K562 (cell line): ENCODE measurements at regions not wholly inside any gene's neighbourhood (a gene's known extent, or its start where the extent isn't known, plus 50 kb on each side); places are given as distances from the start of the nearest gene placed in this dataset.

Experiments used
- ATAC-seq: fragments of 200-7000 bp; cut with Tn5 transposase; 3 replicates; pipeline ENCODE4 v1.9.1; 2020; ENCODE audit warnings: moderate library complexity
- BruUV-seq: library from RNA; stranded (reverse); fragments of 400-500 nt; replicated peaks from 2 replicates; lab custom pipeline; 2021; lab: Mats Ljungman, UMichigan
- CTCF ChIA-PET: fragments of 300-600 bp; formaldehyde crosslinking; extraction: SDS; loops from one replicate; lab custom pipeline; 2021; ENCODE audit warnings: low intra/inter-chr PET ratio; lab: Yijun Ruan, JAX
- POLR2A ChIA-PET: fragments of 300-600, 350-650 bp; sonication (Branson Sonifier 250); formaldehyde crosslinking; extraction: SDS; loops from one replicate; lab custom pipeline; 2021; ENCODE audit warnings: antibody characterized with exemption, inconsistent platforms; lab: Yijun Ruan, JAX
- DNase-seq, 4 experiments: peaks; one replicate each; pipeline versions ENCODE4 v3.0.0 to v3.0.0-alpha.2; 2011 to 2018; ENCODE audit warnings: low spot score in 3 of 4, mixed read lengths in 3 of 4; ENCODE audit errors: extremely low read depth in 1 of 4
- FAIRE-seq: peaks from 2 replicates; lab custom pipeline; 2011; peaks lifted over from hg19 to GRCh38; lab: Jason Lieb, UNC
- H2AFZ ChIP-seq: 2 replicates; pipeline ENCODE4 v1.6.0; 2011; ENCODE audit warnings: low read depth, low read length, control low read depth, inconsistent platforms
- H3K27ac ChIP-seq: fragments of 200-600 bp; 3 replicates; pipeline ENCODE4 v1.8.0; 2011; ENCODE audit warnings: low read depth, mild to moderate bottlenecking, control low read depth, inconsistent platforms, low read length, moderate library complexity, mixed read lengths; ENCODE audit errors: extremely low read depth
- H3K27me3 ChIP-seq, 2 experiments: fragments of 300-600 bp in 1 of 2; 2 replicates in 1 of 2; 3 replicates in 1 of 2; pipeline versions ENCODE4 v1.6.0 to v1.8.0; 2011; ENCODE audit warnings: inconsistent platforms in 2 of 2, low read length in 2 of 2, mild to moderate bottlenecking in 1 of 2, mixed read lengths in 1 of 2, moderate library complexity in 1 of 2; ENCODE audit not compliant: control insufficient read depth in 2 of 2, insufficient read depth in 2 of 2
- H3K36me3 ChIP-seq: fragments of 300-600 bp; 3 replicates; pipeline ENCODE4 v1.8.0; 2011; ENCODE audit warnings: mild to moderate bottlenecking, low read length, inconsistent platforms; ENCODE audit not compliant: control insufficient read depth, insufficient read depth
- H3K4me1 ChIP-seq, 2 experiments: fragments of 200-600 bp in 1 of 2; replicated peaks in 1 of 2; 2 replicates in 1 of 2; 3 replicates in 1 of 2; pipeline versions ENCODE4 v1.5.1 to v1.8.0; 2011; ENCODE audit warnings: inconsistent platforms in 2 of 2, low read length in 2 of 2, mild to moderate bottlenecking in 1 of 2, mixed read lengths in 1 of 2, moderate library complexity in 1 of 2; ENCODE audit not compliant: control insufficient read depth in 2 of 2, insufficient read depth in 2 of 2
- H3K4me2 ChIP-seq: 2 replicates; pipeline ENCODE4 v1.6.1; 2011; ENCODE audit warnings: low read length, control low read depth, inconsistent platforms, mixed read lengths; ENCODE audit not compliant: insufficient read depth
- H3K4me3 ChIP-seq: fragments of 200-600 bp; sonication (generic), shearing (Covaris generic); 2 replicates; pipeline ENCODE4 v1.5.1; 2016; ENCODE audit warnings: control low read depth, inconsistent platforms
- H3K79me2 ChIP-seq: fragments of 200-600 bp; 3 replicates; pipeline ENCODE4 v1.8.0; 2011; ENCODE audit warnings: low read length, inconsistent platforms; ENCODE audit not compliant: control insufficient read depth, insufficient read depth
- H3K9ac ChIP-seq, 2 experiments: 2 replicates each; pipeline versions ENCODE4 v1.6.0 to v1.6.1; 2011; ENCODE audit warnings: low read depth in 2 of 2, low read length in 2 of 2, control low read depth in 1 of 2, inconsistent platforms in 1 of 2, mild to moderate bottlenecking in 1 of 2, mixed read lengths in 1 of 2; ENCODE audit not compliant: insufficient read depth in 1 of 2
- H3K9me1 ChIP-seq: one replicate; pipeline ENCODE4 v1.6.0; 2011; ENCODE audit warnings: inconsistent platforms, mild to moderate bottlenecking, low read length, moderate library complexity; ENCODE audit not compliant: control insufficient read depth, insufficient read depth
- H3K9me3 ChIP-seq: replicated peaks from 2 replicates; pipeline ENCODE4 v1.5.1; 2011; ENCODE audit warnings: low read depth, low read length, inconsistent platforms; ENCODE audit not compliant: control insufficient read depth, insufficient read depth
- H4K20me1 ChIP-seq: replicated peaks from 2 replicates; pipeline ENCODE4 v1.6.1; 2011; ENCODE audit warnings: low read length, inconsistent platforms, mixed read lengths; ENCODE audit not compliant: control insufficient read depth, insufficient read depth
- ADNP ChIP-seq: fragments of 200-800 bp; sonication (Bioruptor generic); IDR thresholded peaks from 2 replicates; pipeline ENCODE4 v1.6.1; 2016; ENCODE audit warnings: missing genetic modification characterization, missing compliant biosample characterization
- ETV6 ChIP-seq, 3 experiments: fragments of 150-350 bp in 1 of 3; sonication (generic) in 1 of 3; formaldehyde crosslinking in 1 of 3; IDR thresholded peaks; 2 replicates each; pipeline versions ENCODE4 v1.6.1 to v1.8.0; 2014 to 2022; ENCODE audit warnings: borderline replicate concordance in 2 of 3, low read depth in 2 of 3, antibody characterized with exemption in 1 of 3, low read length in 1 of 3, mild to moderate bottlenecking in 1 of 3, missing genetic modification reagents in 1 of 3
- FOS ChIP-seq: IDR thresholded peaks from 3 replicates; pipeline ENCODE4 v1.6.1; 2011; ENCODE audit not compliant: insufficient read length; ENCODE audit errors: extremely low read depth
- GTF2E2 ChIP-seq: fragments of 200-800 bp; sonication (Bioruptor generic); IDR thresholded peaks from 2 replicates; pipeline ENCODE4 v1.6.1; 2016; ENCODE audit warnings: missing genetic modification characterization, missing compliant biosample characterization
- NR2C1 ChIP-seq, 2 experiments: fragments of 450-650 bp; IDR thresholded peaks; 2 replicates each; pipeline ENCODE4 v1.6.1; 2017; ENCODE audit warnings: mild to moderate bottlenecking in 2 of 2, antibody characterized with exemption in 1 of 2, inconsistent platforms in 1 of 2, missing compliant biosample characterization in 1 of 2, missing genetic modification characterization in 1 of 2
- PHF8 ChIP-seq: fragments of 200-600 bp; sonication (generic); IDR thresholded peaks from 2 replicates; pipeline ENCODE4 v1.6.1; 2012; ENCODE audit warnings: mixed run types, mild to moderate bottlenecking, inconsistent platforms, low read length, moderate library complexity, borderline replicate concordance
- POU5F1 ChIP-seq: fragments of 150-350 bp; IDR thresholded peaks from 2 replicates; pipeline ENCODE4 v1.6.1; 2014; ENCODE audit warnings: borderline replicate concordance, low read length, low read depth, mild to moderate bottlenecking; ENCODE audit not compliant: partially characterized antibody
- SMAD1 ChIP-seq: fragments of 150-350 bp; IDR thresholded peaks from 2 replicates; pipeline ENCODE4 v1.6.1; 2014; ENCODE audit warnings: low read length, low read depth; ENCODE audit not compliant: partially characterized antibody
- WHSC1 ChIP-seq: IDR thresholded peaks from one replicate; pipeline ENCODE4 v1.6.1; 2012; ENCODE audit warnings: low read length, control low read depth, inconsistent platforms
- ZNF668 ChIP-seq: fragments of 250-450 bp; sonication (Bioruptor Pico); IDR thresholded peaks from 2 replicates; pipeline ENCODE4 v1.8.0; 2022; ENCODE audit warnings: mild to moderate bottlenecking, inconsistent platforms
- WGBS: fragments of 100-300 bp; shearing (Covaris generic); methylation state at CpG from one replicate; pipeline ENCODE4 v1.1.6; 2016; ENCODE audit warnings: low coverage, mixed read lengths; ENCODE audit not compliant: insufficient coverage; ENCODE audit errors: missing lambda C conversion rate; 5-methylcytosine and 5-hydroxymethylcytosine counted together
- in situ Hi-C: fragments of 300-500 bp; cut with MboI; formaldehyde crosslinking; loops from 4 replicates; pipeline ENCODE4 v1.15.0; 2018; ENCODE audit warnings: inconsistent platforms, mixed read lengths
- intact Hi-C: fragments of 100-400 bp; cut with micrococcal nuclease; formaldehyde crosslinking; loops from 2 replicates; pipeline ENCODE4 v1.14.2; 2022
- TF ChIP-seq, protein P1 (sequence below), 2 experiments: fragments of 450-650 bp; IDR thresholded peaks; 2 replicates each; pipeline ENCODE4 v1.6.1; 2016; ENCODE audit warnings: mild to moderate bottlenecking in 2 of 2, borderline replicate concordance in 1 of 2, low read depth in 1 of 2, moderate library complexity in 1 of 2
- TF ChIP-seq, protein P2 (sequence below): fragments of 250-450 bp; sonication (Bioruptor Pico); IDR thresholded peaks from 2 replicates; pipeline ENCODE4 v1.5.0; 2021; ENCODE audit warnings: mild to moderate bottlenecking, borderline replicate concordance

DNA sequence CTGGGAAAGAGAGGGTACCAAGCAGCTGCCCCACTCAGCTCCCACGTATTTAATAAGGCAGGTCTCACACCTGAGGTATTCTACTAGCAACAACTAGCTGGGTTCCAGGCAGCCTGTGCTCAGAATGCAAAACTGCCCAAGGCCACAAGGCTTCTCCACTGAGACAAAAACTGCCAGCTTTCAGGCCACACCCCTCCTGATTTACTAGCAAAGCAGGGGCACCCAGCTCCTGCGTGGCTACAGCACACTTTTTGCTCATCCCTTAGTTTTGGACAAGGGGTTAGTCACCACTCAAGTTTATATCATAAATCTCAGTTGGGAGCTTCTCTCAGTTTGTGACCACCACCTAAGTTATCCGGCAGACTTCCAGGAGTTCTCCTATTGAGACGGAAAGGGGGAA, 494.6 kb downstream of the CDH11 start:
- H3K4me2 ChIP-seq, result no peak overlapping the region
- intact Hi-C loops, result no loop called here
- H3K36me3 ChIP-seq, result no peaks in the 10 kb centered on the region
- no peak for ATAC-seq
- DNase-seq, result no peak
- POLR2A ChIA-PET, result no interaction called here
- H3K27me3 ChIP-seq, result no peaks in the 10 kb centered on the region
- no peaks in the 10 kb centered on the region for H4K20me1 ChIP-seq
- no peaks in the 10 kb centered on the region for H3K4me1 ChIP-seq
- H3K9me3 ChIP-seq, result no peaks in the 10 kb centered on the region; the same call in 1 of the 2 replicates
- in situ Hi-C loops, result no loop called here
- no peak overlapping the region for H3K27ac ChIP-seq
- no peaks in the 10 kb centered on the region for H3K79me2 ChIP-seq
- no peak for FAIRE-seq
- H3K4me3 ChIP-seq, result no peak overlapping the region
- no TSS peak for BruUV-seq
- H3K9me1 ChIP-seq, result no peaks in the 10 kb centered on the region
- WGBS, result 2% methylated on average over 4 of the region's 4 CpGs
- CTCF ChIA-PET, result no interaction called here
- no peak overlapping the region for H2AFZ ChIP-seq
- no peak overlapping the region for H3K9ac ChIP-seq
- TF ChIP-seq WHSC1 (no peak), POU5F1 (no peak), GTF2E2 (tag) (no peak), PHF8 (no peak), SMAD1 (no peak), ADNP (tag) (no peak), FOS (no peak), ZNF668 (CRISPR knock-in tag) (no peak), ETV6 (IDR thresholded peaks at IDR 0.05; ENCODE audit: borderline replicate concordance in 1 of 2, low read depth in 2 of 2, low read length in 1 of 2) (no peak), ETV6 (CRISPR knock-in tag; IDR thresholded peaks at IDR 0.05; ENCODE audit: borderline replicate concordance) (no peak), NR2C1 (IDR thresholded peaks at IDR 0.05) (no peak), NR2C1 (tag; IDR thresholded peaks at IDR 0.05) (no peak)
- TF ChIP-seq, protein P1, sequence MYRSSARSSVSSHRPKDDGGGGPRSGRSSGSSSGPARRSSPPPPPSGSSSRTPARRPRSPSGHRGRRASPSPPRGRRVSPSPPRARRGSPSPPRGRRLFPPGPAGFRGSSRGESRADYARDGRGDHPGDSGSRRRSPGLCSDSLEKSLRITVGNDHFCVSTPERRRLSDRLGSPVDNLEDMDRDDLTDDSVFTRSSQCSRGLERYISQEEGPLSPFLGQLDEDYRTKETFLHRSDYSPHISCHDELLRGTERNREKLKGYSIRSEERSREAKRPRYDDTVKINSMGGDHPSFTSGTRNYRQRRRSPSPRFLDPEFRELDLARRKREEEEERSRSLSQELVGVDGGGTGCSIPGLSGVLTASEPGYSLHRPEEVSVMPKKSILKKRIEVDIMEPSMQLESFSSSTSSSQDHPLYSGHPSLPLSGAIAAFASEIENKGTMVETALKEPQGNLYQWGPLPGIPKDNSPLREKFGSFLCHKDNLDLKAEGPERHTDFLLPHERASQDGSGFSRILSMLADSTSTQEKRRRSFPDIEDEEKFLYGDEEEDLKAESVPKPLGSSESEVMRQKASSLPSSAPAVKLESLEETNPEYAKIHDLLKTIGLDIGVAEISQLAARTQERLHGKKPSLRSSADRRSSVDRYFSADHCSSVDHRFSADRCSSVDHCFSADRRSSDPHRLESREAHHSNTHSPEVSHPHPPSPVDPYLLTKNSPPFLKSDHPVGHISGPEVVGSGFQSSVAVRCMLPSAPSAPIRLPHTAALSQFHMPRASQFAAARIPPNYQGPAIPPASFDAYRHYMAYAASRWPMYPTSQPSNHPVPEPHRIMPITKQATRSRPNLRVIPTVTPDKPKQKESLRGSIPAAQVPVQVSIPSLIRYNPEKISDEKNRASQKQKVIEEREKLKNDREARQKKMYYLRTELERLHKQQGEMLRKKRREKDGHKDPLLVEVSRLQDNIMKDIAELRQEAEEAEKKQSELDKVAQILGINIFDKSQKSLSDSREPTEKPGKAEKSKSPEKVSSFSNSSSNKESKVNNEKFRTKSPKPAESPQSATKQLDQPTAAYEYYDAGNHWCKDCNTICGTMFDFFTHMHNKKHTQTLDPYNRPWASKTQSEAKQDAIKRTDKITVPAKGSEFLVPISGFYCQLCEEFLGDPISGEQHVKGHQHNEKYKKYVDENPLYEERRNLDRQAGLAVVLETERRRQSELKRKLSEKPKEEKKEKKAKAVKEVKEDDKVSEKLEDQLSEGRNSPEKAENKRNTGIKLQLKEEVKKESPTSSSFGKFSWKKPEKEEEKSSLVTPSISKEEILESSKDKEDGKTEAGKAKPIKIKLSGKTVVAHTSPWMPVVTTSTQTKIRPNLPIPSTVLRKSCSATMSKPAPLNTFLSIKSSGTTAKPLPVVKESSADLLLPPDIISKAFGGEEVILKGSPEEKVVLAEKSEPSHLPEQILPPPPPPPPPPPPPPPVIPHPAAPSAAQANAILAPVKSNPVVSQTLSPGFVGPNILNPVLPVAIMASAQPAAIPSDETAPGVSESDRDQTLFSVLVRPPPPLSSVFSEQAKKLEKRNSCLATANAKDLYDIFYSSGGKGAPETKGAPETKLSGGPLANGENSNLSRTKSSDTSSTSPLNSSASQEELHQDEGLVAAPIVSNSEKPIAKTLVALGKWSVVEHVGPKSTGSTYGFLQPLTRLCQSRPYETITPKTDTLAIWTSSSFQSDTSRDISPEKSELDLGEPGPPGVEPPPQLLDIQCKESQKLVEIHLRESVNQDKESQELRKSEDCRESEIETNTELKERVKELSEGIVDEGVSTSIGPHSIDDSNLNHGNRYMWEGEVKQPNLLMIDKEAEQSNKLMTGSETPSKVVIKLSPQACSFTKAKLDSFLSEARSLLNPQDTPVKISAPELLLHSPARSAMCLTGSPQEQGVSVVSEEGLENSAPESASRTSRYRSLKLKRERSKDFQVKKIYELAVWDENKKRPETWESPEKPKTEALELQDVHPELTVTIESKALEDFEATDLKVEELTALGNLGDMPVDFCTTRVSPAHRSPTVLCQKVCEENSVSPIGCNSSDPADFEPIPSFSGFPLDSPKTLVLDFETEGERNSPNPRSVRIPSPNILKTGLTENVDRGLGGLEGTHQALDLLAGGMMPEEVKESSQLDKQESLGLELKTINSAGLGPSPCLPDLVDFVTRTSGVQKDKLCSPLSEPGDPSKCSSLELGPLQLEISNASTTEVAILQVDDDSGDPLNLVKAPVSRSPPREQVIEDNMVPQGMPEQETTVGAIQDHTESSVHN (IDR thresholded peaks at IDR 0.05; ENCODE audit: borderline replicate concordance in 1 of 2, low read depth in 1 of 2), result no peak
- TF ChIP-seq, protein P2, sequence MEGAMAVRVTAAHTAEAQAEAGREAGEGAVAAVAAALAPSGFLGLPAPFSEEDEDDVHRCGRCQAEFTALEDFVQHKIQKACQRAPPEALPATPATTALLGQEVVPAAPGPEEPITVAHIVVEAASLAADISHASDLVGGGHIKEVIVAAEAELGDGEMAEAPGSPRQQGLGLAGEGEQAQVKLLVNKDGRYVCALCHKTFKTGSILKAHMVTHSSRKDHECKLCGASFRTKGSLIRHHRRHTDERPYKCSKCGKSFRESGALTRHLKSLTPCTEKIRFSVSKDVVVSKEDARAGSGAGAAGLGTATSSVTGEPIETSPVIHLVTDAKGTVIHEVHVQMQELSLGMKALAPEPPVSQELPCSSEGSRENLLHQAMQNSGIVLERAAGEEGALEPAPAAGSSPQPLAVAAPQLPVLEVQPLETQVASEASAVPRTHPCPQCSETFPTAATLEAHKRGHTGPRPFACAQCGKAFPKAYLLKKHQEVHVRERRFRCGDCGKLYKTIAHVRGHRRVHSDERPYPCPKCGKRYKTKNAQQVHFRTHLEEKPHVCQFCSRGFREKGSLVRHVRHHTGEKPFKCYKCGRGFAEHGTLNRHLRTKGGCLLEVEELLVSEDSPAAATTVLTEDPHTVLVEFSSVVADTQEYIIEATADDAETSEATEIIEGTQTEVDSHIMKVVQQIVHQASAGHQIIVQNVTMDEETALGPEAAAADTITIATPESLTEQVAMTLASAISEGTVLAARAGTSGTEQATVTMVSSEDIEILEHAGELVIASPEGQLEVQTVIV (CRISPR knock-in tag), result no peak
